HG02840 (cell line): ENCODE measurements at regions not wholly inside any gene's neighbourhood (a gene's known extent, or its start where the extent isn't known, plus 50 kb on each side); places are given as distances from the start of the nearest gene placed in this dataset.

ENCODE experiments used
- ATAC-seq: cut with Tn5 transposase; IDR thresholded peaks from one replicate; pipeline ENCODE4 v1.9.1; 2021; ENCODE audit warnings: mild to moderate bottlenecking, moderate library complexity, moderate number of reproducible peaks; ENCODE audit not compliant: unreplicated experiment, low FRiP score

DNA sequence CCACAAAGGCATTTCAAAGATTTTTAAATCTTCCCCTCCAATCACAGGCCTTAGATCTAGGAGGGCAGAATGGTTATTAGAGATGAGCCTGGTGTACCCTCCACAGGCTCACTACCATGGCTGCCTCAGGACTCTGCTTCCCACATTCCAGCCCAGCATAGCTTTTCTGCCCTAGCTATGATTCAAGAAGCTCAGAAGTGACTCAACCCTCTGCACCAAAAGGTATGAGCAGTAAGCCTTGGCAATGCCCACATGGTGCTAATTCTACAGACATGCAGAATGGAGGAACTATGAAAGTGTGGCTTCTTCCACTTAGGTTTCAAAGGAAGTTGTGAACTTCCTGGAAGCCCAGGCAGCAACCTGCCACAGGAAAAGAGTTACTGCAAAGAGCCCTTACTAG lies 786.2 kb downstream of the SLITRK6 start:
- ATAC-seq, result no peak

DNA sequence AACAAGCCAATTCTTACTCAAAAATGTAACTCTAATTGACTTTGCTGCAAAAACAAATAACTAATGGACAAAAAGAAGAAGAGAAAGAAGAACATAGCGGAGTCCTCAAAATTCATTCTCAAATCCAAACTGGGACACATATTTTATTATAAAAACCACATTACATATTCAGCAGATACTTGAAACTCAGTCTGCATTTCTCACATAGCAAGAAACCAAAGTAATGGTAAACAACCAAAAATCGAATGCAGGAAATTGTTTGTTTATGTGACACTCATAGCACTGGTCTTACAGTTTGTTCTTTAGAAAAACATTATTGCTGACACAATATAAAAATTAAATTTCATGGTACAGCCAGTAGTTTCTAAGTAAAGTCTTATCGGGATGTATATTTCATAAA lies 789.8 kb downstream of the SLITRK6 start:
- no peak for ATAC-seq

DNA sequence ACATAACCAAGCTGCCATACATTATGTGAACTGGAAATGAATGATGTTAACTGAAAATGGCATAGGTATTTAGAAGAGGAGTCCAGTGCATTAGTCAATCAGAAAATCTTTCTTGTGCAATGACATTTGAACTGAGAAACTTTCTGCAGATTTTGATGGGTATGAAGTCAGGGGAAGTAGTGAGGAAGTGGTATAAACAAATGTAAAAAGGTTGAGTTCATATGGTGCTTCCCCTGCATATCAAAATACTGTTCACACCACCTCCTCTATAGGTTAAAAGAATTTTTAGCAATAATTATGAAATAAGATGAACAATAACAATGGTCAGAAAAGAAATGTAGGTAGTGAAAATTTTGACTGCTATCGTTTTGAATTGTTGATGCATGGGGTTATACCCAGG lies 800.0 kb downstream of the SLITRK6 start:
- ATAC-seq, result no peak

DNA sequence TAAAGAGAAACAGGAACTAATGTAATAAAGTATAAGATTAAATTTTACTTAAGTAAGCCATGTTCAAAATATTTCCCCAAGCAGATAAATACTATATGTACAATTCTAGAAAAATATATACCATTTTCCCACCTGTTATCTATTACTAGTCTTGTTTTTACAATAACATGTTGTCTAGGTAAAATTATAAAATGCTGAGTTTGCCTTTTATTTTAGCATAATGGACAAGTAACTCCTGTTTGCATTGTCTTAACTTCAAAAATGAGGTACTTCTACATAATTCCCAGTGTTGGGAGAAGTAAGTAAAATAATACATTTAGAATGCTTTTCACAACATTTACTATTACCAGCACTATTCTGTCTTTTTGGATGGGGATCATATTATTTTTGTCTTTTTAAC lies 800.5 kb downstream of the SLITRK6 start:
- ATAC-seq, result no peak

DNA sequence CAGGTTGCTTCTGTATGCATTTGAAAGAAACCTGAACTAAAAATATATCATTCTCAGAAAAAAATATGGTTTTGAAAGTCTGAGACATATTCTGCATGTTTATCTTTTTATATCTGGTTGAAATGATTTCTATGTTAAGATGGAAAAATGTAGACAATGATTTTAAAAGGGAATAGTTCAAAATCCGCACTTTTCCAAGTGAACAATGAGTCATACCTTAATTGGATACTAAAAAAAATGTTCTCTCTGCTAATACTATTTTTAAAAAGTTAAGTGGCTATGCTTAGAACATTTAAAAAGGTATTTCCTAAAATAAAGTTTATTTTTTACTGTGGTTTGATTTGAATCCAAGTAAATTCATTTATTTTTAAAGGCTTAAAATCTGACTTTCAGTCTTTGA lies 801.4 kb downstream of the SLITRK6 start:
- no peak for ATAC-seq

DNA sequence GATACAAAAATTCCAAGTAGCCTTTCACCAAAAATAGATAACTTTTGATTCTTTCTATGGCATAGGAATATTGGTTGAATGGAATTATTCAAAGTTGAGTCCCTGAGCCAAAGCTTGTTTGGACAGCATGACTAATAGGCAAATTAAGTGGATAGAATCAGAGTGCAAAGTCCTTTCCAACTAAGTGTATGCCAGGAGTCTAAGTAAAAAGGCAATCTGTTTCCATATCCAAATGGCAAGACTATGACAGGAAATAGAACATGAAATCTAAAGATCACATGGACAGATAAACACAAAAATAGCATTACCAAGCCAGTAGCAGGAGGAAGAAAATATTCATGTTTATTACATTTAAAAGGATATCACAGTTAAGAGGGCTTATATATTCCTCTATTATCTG lies 804.6 kb downstream of the SLITRK6 start:
- ATAC-seq, result no peak

DNA sequence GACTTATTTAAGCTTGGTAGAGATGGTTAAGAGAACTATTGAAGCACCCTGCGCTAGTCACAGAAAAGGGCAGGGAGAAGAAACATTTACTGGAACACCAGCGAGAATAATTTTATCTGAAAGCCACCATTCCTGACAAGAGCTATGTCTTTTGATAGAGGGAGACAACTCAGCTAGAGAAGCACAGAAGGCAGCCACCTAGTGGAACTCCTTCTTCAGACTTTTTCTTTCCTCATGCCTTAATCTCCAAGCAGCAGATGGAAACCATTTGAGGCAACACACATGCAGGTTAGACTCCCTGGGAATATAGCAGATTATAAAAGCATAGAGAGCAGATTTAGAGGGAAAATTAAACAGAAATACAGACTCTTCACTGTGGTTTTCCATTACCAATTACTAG lies 813.4 kb downstream of the SLITRK6 start:
- ATAC-seq, result no peak

DNA sequence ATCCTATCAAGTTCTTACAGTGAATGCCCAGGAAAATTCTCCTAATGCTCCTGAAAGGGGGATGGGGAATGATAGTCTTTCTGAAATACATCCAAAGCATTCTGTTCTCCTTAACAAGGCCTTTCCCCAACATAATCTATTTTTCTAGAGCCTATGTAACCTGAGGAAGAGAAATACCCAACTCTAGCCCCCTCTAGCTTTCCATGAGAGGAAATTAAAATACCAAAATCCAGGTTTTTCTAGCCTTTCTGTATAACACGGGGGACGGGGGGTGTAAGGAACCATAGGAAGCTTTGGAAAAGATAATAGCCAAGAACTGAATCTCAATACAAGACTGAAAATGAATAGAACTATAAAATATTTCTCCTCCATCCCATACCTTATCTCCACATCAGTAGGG lies 815.9 kb downstream of the SLITRK6 start:
- no peak for ATAC-seq

DNA sequence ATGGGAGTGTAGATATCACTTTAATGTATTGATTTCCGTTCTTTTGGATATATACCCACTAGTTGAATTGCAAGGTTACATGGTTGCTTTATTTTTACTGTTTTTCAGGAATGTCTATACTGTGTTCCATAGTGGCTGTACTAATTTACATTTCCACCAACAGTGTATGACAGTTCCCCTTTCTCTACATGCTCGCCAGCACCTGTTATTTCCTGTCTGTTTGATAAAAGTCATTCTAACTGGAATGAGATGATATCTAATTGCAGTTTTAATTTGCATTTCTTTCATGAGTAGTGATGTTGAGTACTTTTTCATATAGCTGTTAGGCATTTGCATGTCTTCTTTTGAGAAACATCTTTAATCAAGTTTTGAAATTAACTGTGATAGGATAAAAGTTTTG lies 818.6 kb downstream of the SLITRK6 start:
- no peak for ATAC-seq

DNA sequence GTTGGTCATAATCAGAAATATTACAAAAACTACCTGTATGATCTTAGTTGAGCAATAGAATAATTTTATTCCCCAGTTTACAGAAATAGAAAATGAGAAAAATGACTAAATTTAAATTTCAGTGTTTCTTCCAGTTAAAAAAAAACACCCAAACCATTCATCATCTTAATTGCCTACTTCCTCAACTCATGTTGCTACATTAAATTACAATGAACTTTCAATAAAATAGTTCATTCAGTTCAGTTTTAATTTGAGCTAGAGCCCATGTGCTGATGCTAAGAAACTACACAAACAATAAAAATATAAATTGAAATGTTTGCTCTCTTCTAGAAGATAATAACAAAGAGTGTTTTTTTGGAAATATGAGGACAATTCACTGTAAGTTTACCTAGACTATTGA lies 820.4 kb downstream of the SLITRK6 start:
- no peak for ATAC-seq

DNA sequence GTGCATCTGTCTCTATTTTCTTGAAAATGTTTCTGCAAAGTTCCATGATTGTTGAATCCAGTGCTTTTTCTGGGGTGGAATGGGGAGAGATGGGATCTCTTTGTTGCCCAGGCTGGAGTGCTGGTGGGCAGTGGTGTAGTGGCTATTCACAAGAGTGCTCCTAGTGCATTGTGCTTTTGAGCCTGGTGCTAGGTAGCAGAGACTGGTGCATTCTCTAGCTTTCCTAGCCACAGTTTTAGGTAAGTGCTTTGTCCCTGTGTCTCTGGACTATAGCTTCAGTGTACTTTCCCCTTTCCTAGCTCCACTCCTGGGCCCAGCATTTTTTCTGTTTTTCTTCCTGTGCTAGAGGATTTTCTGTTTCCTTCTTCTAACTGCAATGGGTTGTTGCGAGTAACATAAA lies 825.6 kb downstream of the SLITRK6 start:
- no peak for ATAC-seq

DNA sequence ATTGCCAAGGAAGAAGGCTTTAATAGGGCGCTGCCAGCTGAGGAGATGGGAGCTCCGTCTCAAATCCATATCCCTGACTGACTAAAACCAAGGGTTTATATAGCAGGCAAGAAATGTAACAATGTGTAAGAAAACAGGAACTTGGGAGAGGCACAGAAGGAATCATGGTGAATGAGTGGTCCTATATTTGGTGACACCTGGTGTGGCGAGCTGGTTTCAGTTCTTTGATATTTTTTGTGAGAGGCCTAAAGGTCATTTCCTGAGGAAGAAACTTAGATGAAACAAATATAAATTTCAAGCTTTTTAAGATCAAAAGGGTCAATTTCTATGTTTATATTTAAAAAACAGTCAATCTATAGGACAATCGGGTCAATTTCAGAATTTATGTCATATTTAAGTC lies 826.3 kb downstream of the SLITRK6 start:
- ATAC-seq, result no peak

DNA sequence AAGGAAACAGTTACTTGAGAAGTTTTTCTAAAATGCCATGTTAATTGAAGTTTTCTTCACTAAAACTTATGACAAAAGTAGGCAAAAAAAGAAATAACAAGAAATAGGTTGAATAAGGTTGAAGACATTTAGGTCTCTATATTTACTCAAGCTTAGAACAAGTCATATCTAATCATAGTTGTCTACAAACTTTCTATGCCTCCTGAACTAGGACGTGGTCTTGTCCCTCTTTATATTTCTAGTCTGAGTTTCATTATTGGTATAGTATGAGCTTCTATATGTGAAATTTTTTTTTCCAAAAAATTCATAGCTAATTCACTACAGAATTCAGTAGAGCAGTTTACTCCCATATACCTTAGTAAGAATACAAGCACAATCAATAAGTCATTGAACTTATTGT lies 836.4 kb downstream of the SLITRK6 start:
- ATAC-seq, result no peak

DNA sequence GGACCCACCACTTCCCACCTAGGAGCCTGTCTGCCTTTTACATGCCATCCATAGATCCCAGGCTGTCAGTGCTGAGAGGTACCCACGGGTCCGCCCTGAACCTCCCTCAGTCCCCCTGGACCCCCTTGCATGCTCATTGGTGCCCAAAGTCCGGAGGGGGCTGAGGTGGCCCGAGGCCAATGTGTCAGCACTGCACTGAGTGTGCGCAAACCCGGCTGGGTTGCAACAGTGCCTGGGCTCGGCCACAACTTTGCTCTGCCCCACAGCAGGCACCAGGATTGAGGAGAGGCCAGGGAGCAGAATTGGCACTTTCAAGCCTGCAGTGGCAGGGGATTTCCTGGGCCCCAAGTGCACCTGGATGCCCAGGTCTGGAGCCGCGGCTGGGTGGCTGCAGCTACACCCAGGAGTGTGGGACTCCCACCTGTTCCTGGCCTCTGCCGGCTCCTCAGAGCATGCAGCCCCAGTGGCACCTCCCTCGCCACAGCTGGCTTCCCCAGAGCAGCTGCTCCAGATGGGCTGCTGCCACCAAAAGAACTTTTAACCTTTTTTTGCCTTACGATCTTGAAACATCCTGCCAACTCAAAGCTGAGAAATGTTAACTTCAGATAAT lies 837.0 kb downstream of the SLITRK6 start:
- no peak for ATAC-seq

DNA sequence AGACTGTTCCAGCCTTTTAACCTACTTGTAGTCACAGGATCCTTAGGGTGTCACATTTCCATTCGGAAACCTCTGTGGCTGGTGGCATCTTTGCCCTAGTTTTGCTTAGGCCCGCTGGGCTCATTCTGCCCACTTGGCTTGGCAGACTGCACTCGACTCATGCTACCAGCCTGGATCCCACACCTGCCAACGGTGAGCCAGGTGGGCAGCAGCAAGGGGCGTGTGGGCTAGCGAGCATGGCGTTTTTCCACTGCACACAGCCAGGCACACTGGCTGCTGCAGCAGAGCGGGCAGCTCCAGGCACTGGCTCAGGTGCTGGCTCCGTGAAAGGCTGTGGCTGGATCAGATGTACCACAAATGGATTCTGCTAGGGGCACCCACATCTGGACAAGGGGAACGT lies 838.2 kb downstream of the SLITRK6 start:
- ATAC-seq, result no peak

DNA sequence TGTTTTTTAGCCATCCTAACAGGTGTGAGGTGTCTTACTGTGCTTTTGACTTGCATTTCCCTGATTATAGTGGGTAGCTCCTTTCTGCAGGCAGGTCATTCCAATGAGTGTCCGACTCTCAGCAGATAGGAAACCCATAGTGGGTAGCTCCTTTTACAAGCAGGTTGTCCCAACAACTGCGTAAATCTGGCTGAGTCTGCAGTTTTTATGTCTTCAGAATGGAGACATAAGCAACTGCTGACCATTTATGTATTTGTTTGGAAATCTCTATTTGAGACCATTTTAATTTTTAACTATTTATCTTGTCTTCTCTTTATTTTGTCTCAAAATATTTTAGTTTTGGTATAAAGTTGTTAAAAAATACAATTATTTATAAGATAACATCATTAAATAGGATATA lies 839.4 kb downstream of the SLITRK6 start:
- ATAC-seq, result no peak

DNA sequence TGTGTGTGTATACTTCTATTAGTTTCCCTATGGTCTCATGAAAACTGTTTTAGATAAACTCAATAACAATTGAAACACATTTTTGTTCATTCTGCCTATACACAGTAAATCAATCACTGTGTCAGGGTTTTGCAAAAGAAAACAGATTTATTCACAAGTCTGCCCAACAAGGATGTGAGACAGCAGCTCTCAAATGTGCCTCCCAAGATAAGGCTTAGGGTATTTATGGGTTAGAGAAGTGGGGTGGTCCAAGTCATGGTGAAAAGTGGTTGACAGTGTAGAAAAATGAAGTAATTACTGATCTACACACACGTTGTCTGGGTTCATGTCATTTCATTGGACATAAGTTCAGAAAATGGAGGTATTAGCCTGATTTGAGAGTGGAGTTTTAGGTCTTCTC lies 844.6 kb downstream of the SLITRK6 start:
- no peak for ATAC-seq

DNA sequence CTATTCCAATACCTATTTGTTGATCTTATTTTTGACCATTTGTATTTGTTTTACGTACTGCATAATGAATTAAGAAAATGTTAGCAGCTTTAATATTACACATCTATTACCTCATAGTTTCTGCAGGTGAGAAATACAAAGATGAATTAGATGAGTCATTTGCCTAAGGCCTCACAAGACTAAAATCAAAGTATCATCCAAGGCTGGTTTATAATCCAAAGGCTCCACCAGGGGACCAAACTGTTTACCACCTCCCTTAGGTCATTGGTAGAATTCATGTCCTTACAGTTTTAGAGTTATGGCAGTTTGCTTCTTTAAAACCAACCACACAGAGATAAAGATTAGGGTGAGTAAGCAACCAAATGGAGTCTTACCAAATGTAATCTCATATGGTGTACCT lies 848.1 kb downstream of the SLITRK6 start:
- no peak for ATAC-seq

DNA sequence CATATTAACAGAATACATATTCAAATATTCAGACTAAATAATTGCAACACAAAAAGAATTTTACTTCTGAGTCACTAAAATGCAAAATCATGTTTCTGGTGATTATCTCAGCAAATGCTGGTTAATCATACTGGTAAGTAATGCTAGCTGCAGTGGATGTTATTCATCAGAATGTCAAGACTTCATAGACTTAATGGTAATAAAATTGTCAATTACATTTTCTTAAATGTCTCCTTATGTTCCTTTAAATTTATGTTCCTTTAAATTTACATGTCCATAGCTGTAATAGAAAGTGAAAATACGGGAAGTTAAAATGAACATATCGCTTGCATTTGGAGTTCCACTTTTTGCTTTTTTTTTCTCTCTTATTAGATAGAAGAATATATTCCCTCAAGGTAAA lies 853.0 kb downstream of the SLITRK6 start:
- no peak for ATAC-seq

DNA sequence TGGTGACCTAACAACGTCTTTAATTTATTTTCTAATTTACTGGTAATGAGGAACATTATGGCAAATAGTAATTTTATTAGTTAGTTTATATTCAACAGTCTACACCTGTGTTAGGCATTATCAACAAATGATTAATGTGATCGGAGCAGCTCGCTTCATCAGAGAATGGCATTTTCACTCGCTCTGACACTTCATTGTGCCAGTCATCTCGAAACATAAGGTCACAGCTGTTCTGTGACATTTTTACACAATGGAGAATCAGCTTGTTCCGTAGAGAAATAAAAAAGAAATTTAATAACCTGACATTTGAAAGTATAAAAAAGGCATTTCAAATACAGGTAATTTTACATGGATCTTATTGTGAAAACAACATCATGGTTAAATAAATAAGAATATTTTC lies 858.4 kb downstream of the SLITRK6 start:
- ATAC-seq, result no peak

DNA sequence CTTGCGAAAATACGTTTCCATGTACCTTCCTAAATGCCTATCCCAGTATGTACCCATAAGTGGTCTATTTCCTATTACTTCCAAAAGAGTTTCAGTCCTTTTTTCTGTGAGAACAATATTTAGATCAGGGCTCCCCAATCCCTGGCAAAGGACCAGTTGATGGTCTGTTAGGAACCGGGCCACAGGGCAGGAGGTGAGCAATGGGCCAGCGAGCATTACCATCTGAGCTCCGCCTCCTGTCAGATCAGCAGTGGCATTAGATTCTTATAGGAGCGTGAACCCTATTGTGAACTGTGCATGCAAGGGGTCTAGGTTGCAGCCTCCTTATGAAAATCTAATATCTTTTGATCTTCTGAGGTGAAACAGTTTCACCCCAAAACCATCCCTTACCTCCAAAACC lies 859.1 kb downstream of the SLITRK6 start:
- no peak for ATAC-seq

DNA sequence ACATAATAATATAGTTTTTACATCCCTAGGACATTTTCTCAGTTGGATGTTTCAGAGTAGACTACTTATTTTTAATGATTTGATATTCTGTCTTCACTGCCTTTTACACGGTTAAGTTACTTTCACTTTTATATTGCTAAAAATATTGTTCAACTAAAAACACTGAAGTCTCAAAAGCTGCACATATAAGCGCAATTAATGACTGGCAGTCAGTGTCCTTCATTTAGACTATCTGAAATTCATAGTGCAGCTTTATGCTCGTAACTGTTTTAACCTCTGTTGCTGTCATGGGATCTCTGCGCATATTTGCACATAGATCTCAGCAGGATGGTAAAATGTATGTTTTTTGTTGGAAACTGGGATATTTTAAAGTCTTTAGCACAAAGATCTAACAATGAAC lies 864.3 kb downstream of the SLITRK6 start:
- ATAC-seq, result no peak

DNA sequence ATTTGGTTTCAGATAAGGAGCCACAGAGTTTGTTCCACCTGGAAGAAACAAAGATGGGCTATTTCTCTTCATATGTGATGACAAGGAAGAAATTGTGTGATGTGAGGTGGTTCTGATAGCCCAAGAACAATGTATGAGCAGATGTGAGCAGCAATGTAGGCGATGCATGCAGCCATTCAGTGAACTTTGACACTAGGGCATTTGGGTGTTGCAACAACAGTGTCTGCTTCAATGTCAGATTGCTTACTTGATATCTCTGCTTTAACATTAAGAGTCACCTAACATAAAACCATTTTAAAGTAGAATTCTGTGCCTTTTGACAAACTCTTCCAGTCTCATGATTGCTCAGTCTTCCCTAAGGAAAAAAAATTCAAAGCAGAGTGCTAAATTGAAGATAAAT lies 865.4 kb downstream of the SLITRK6 start:
- no peak for ATAC-seq
